NB4 (cell line): ENCODE measurements at regions not wholly inside any gene's neighbourhood (a gene's known extent, or its start where the extent isn't known, plus 50 kb on each side); places are given as distances from the start of the nearest gene placed in this dataset.
"Not testable (repeated sequence)": the region's sequence is repeated elsewhere in the genome, so short reads cannot be mapped to it uniquely, and the experiment has no call there.

ENCODE experiments used
- DNase-seq: peaks from one replicate; pipeline ENCODE4 v3.0.0; 2010; ENCODE audit warnings: low read depth
- H3K4me3 ChIP-seq: one replicate; pipeline ENCODE4 v1.5.1; 2011; ENCODE audit warnings: mild to moderate bottlenecking, low read depth, low read length, moderate library complexity
- CTCF ChIP-seq: IDR thresholded peaks from one replicate; pipeline ENCODE4 v1.5.1; 2012; ENCODE audit warnings: low read depth, low read length
- MAX ChIP-seq: IDR thresholded peaks from 2 replicates; pipeline ENCODE4 v1.6.1; 2011; ENCODE audit warnings: low read depth, low read length
- MYC ChIP-seq: IDR thresholded peaks from 2 replicates; pipeline ENCODE4 v1.6.1; 2011; ENCODE audit warnings: low read depth, low read length
- POLR2A ChIP-seq: IDR thresholded peaks from 2 replicates; pipeline ENCODE4 v1.6.1; 2011; ENCODE audit warnings: mild to moderate bottlenecking; ENCODE audit not compliant: insufficient read length; ENCODE audit errors: extremely low read depth

- no peak for DNase-seq
- H3K4me3 ChIP-seq: no peak overlapping the region
- no peak for TF ChIP-seq CTCF
- no peak for TF ChIP-seq MYC
- TF ChIP-seq MAX: no peak
- no peak for TF ChIP-seq POLR2A
These were observed 58.6 kb upstream of the SHISA6 start for GRCh38 chr17:11182430-11182829.

- TF ChIP-seq MYC (no peak), MAX (no peak), POLR2A (no peak), CTCF (no peak)
- no peak overlapping the region for H3K4me3 ChIP-seq
- no peak for DNase-seq
These were observed 62.4 kb upstream of the SHISA6 start for GRCh38 chr17:11178581-11178980.

GRCh38 chr17:11177340-11177739, 63.7 kb upstream of the SHISA6 start:
- no peak overlapping the region for H3K4me3 ChIP-seq
- TF ChIP-seq POLR2A (no peak), CTCF (no peak), MAX (no peak), MYC (no peak)
- no peak for DNase-seq

- TF ChIP-seq CTCF (no peak), MAX (no peak), MYC (no peak), POLR2A (no peak)
- H3K4me3 ChIP-seq: no peak overlapping the region
- DNase-seq: no peak
These were observed 64.5 kb upstream of the SHISA6 start for GRCh38 chr17:11176549-11176948.

GRCh38 chr17:11170881-11171280, 70.1 kb upstream of the SHISA6 start:
- no peak for TF ChIP-seq MYC
- TF ChIP-seq POLR2A: no peak
- TF ChIP-seq MAX: no peak
- no peak for TF ChIP-seq CTCF
- DNase-seq: no peak
- no peak overlapping the region for H3K4me3 ChIP-seq

GRCh38 chr17:11151818-11152425, 89.1 kb upstream of the SHISA6 start:
- no peak for DNase-seq
- no peak overlapping the region for H3K4me3 ChIP-seq
- TF ChIP-seq MAX (no peak), POLR2A (no peak), MYC (no peak), CTCF (no peak)

GRCh38 chr17:11150906-11151511, 90.0 kb upstream of the SHISA6 start:
- DNase-seq, H3K4me3 ChIP-seq: not testable (repeated sequence)
